ENCODE measurements at regions not wholly inside any gene's neighbourhood (a gene's known extent, or its start where the extent isn't known, plus 50 kb on each side); places are given as distances from the start of the nearest gene placed in this dataset.

- TF ChIP-seq CTCF (IDR thresholded peaks at IDR 0.05; ENCODE audit: poor library complexity) (no peak), EZH2 (IDR thresholded peaks at IDR 0.05; ENCODE audit: borderline replicate concordance) (no peak), EZH2phosphoT487 (IDR thresholded peaks at IDR 0.05; ENCODE audit: low read depth, severe bottlenecking, unreplicated experiment) (no peak)
Measured at GRCh38 chr13:77412860-77413259, 86.0 kb upstream of the MYCBP2 start.

Measured in hepatocyte (in vitro differentiated cells).